ENCODE measurements at regions not wholly inside any gene's neighbourhood (a gene's known extent, or its start where the extent isn't known, plus 50 kb on each side); places are given as distances from the start of the nearest gene placed in this dataset.

- H3K9ac ChIP-seq (replicated peaks; ENCODE audit: extremely low read depth, insufficient read depth, low read length) = no peak overlapping the region
- DNase-seq (ENCODE audit: low read depth, low spot score) (no peak), FAIRE-seq (no peak)
- BruUV-seq (replicated peaks) = no TSS peak
- no peaks in the 10 kb centered on the region for H3K4me1 ChIP-seq (ENCODE audit: control insufficient read depth, extremely low read depth, insufficient read depth, low read length)
- no peak overlapping the region for H3K27ac ChIP-seq (ENCODE audit: insufficient read depth, low read depth, low read length)
- H3K9me3 ChIP-seq (replicated peaks; ENCODE audit: control insufficient read depth, insufficient read depth, low read length) = peaks cover 2% of the 10 kb centered on the region
- H2AFZ ChIP-seq (ENCODE audit: low read depth, low read length) = no peak overlapping the region
- no peaks in the 10 kb centered on the region for H3K27me3 ChIP-seq (ENCODE audit: control insufficient read depth in 2 of 2, insufficient read depth in 2 of 2, low read length in 2 of 2)
- intact Hi-C loops (cut with micrococcal nuclease) = no loop called here
- POLR2A ChIA-PET = no interaction called here
- no peaks in the 10 kb centered on the region for H3K36me3 ChIP-seq (ENCODE audit: control insufficient read depth in 2 of 2, extremely low read depth in 1 of 2, insufficient read depth in 2 of 2, low read length in 2 of 2)
- H4K20me1 ChIP-seq (replicated peaks; ENCODE audit: control insufficient read depth, extremely low read depth, insufficient read depth, low read length) = no peaks in the 10 kb centered on the region
- CTCF ChIA-PET = no interaction called here
- H3K4me3 ChIP-seq (replicated peaks in 1 of 3; ENCODE audit: insufficient read depth in 1 of 3, low read depth in 1 of 3, low read length in 3 of 3) = no peak overlapping the region
- no peak for TF ChIP-seq POLR2A (IDR thresholded peaks at IDR 0.05; ENCODE audit: low read depth, low read length)
- TF ChIP-seq JUN (IDR thresholded peaks at IDR 0.05; ENCODE audit: borderline replicate concordance, insufficient read depth, insufficient read length, low read depth) = no peak
- TF ChIP-seq CTCF (IDR thresholded peaks at IDR 0.05; ENCODE audit: extremely low read depth in 1 of 2, insufficient read depth in 1 of 2, low read depth in 1 of 2, low read length in 2 of 2) = no peak
- no peak for TF ChIP-seq POLR2AphosphoS5 (IDR thresholded peaks at IDR 0.05; ENCODE audit: insufficient read depth, low read depth, low read length)
- TF ChIP-seq MAX (IDR thresholded peaks at IDR 0.05; ENCODE audit: insufficient read depth, insufficient read length) = no peak
- TF ChIP-seq MYC (IDR thresholded peaks at IDR 0.05; ENCODE audit: low read depth, low read length) = no peak
- TF ChIP-seq EZH2 (IDR thresholded peaks at IDR 0.05; ENCODE audit: borderline replicate concordance, low read depth, low read length, severe bottlenecking) = no peak
- TF ChIP-seq FOS (IDR thresholded peaks at IDR 0.05; ENCODE audit: borderline replicate concordance, insufficient read depth, low read length) = no peak
- TF ChIP-seq GATA2 (IDR thresholded peaks at IDR 0.05; ENCODE audit: insufficient read depth, insufficient read length, low read depth, low read length) = no peak
- H3K9me1 ChIP-seq (replicated peaks; ENCODE audit: control insufficient read depth, extremely low read depth, insufficient read depth, low read length) = no peaks in the 10 kb centered on the region
- dilution Hi-C loops (cut with MboI; ENCODE audit: extremely low pct_ligation_motif_present, low sequenced_read_pairs) = no loop called here
- no peak overlapping the region for H3K4me2 ChIP-seq (ENCODE audit: insufficient read depth, low read length)
- no peaks in the 10 kb centered on the region for H3K79me2 ChIP-seq (ENCODE audit: control insufficient read depth, insufficient read depth, low read length)
These were observed 746.6 kb upstream of the ADGRB3 start for GRCh38 chr6:67888546-67888885.

Data from endothelial cell of umbilical vein (primary cell).